Ramos (cell line): ENCODE measurements at regions not wholly inside any gene's neighbourhood (a gene's known extent, or its start where the extent isn't known, plus 50 kb on each side); places are given as distances from the start of the nearest gene placed in this dataset.
"Not testable (repeated sequence)": the region's sequence is repeated elsewhere in the genome, so short reads cannot be mapped to it uniquely, and the experiment has no call there.

Experiments
- in situ Hi-C: fragments of 300-500 bp; cut with MboI; formaldehyde crosslinking; loops from one replicate; pipeline ENCODE4 v1.14.3; 2022; ENCODE audit warnings: low sequenced_read_pairs; ENCODE audit not compliant: unreplicated experiment

- in situ Hi-C loops = no loop called here
Observed at GRCh38 chr3:16765661-16766060, 119.1 kb upstream of the PLCL2 start.

- in situ Hi-C loops = no loop called here
Observed at GRCh38 chr3:16767006-16767405, 117.7 kb upstream of the PLCL2 start.

GRCh38 chr3:16768014-16768413, 116.7 kb upstream of the PLCL2 start:
- in situ Hi-C loops = no loop called here

DNA sequence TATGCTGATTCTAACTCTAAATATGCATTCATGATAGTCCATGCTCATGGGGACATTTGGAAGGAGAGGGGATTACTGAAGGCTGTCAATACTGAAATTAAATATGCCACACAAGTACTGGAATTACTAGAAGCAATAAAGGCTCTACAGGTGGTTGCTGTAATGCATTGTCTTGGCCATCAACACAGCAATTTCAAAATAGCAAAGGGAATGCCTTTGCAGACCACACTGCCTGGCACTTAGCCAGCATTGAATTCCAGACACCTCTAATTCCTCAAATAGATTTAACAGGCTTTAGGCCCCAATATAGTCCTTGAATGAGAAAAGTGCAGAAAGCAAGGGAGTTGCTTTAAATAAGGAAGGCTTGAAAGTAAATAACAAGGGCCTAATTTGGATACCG, 115.8 kb upstream of the PLCL2 start:
- in situ Hi-C loops = no loop called here

- in situ Hi-C loops = no loop called here
Observed at GRCh38 chr3:16769525-16769924, 115.2 kb upstream of the PLCL2 start.

DNA sequence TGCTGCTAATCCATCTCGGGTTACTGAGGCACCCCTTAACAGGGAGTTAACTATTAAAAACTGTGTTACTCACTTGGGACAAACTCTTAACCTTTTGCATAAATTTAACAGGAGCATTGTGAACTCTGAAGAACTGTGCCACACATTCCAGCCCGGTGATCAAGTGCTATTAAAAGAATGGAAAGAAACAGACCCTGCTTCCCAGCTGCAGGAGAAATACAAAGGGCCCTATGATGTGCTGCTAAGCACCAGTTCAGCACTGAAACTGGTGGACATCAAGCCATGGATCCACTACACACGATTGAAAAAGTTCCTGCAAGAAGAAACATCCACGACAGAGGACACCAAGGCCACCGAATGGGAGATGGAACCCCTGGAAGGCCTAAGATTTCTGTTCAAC, 114.7 kb upstream of the PLCL2 start:
- in situ Hi-C loops = no loop called here

GRCh38 chr3:16770792-16771191, 114.0 kb upstream of the PLCL2 start:
- in situ Hi-C loops = no loop called here

DNA sequence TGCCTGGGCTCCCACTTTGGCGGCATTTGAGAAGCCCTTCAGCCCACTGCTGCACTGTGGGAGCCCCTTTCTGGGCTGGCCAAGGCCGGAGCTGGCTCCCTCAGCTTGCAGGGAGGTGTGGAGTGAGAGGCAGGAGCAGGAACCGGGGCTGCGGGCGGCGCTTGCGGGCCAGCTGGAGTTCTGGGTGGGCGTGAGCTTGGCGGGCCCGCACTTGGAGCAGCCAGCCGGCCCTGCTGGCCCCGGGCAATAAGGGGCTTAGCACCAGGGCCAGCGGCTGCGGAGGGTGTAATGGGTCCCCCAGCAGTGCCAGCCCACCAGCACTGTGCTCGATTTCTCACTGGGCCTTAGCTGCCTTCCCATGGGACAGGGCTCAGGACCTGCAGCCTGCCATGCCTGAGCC, 111.2 kb upstream of the PLCL2 start:
- in situ Hi-C loops = not testable (repeated sequence)

- in situ Hi-C loops = not testable (repeated sequence)
Observed at GRCh38 chr3:16774536-16774935, 110.2 kb upstream of the PLCL2 start.

- in situ Hi-C loops = no loop called here
Observed at GRCh38 chr3:16784973-16785372, 99.8 kb upstream of the PLCL2 start.

GRCh38 chr3:16785465-16785864, 99.3 kb upstream of the PLCL2 start:
- in situ Hi-C loops = no loop called here

DNA sequence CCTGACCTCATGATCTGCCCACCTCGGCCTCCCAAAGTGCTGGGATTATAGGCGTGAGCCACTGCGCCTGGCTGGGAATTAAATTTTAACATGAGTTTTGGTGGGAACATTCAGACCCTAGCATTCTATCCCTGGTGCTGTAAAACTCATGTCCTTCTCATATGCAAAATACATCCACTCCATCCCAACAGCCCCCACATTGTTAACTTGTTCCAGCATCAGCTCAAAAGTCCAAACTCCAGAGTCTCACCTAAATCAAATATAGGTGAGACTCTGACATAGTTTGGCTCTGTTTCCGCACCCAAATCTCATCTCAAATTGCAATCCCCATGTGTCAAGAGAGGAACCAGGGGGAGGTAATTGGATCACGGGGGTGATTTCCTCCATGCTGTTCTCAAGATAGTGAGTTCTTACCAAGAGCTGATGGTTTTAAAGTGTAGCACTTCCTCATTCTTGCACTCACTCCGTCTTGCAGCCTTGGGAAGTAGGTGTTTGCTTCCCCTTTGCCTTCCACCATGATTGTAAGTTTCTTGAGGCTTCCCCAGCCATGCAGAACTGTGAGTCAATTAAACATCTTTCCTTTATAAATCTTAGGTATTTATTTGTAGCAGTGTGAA, 96.2 kb upstream of the PLCL2 start:
- in situ Hi-C loops = no loop called here

DNA sequence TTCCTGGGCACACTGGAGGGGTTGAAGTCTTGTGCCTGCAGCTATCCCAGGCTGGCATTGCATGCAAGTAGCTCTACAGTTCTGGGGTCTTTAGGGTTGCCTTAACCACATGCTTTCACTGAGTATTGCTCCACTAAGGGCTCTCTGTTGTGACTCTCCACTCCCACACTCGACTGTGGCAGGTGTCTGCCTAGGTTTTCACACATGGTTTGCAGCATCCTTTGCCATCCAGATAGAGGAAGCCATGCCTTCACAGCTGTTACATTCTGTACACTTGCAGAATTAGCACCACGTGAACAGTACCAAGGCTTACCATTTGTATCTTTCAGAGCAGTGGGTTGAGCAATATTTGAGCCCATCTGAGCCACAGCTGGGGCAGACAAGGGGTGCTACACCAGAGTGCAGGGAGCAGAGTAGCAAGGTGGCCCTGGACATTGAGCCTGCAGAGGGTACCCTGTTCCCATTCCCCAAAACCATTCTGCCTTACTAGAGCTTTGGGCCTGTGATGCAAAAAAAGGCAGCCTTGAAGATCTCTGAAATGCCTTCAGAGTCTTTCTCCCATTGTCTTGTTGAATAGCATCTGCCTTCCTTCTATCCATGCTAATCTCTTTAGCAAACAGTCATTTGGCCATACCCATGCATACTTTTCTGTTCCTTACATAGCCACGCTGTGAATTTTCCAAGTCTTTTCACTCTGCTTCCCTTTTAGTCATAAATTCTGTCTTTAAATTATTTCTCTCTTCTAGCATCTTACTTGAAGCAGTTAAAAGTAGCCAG, 95.2 kb upstream of the PLCL2 start:
- in situ Hi-C loops = no loop called here

DNA sequence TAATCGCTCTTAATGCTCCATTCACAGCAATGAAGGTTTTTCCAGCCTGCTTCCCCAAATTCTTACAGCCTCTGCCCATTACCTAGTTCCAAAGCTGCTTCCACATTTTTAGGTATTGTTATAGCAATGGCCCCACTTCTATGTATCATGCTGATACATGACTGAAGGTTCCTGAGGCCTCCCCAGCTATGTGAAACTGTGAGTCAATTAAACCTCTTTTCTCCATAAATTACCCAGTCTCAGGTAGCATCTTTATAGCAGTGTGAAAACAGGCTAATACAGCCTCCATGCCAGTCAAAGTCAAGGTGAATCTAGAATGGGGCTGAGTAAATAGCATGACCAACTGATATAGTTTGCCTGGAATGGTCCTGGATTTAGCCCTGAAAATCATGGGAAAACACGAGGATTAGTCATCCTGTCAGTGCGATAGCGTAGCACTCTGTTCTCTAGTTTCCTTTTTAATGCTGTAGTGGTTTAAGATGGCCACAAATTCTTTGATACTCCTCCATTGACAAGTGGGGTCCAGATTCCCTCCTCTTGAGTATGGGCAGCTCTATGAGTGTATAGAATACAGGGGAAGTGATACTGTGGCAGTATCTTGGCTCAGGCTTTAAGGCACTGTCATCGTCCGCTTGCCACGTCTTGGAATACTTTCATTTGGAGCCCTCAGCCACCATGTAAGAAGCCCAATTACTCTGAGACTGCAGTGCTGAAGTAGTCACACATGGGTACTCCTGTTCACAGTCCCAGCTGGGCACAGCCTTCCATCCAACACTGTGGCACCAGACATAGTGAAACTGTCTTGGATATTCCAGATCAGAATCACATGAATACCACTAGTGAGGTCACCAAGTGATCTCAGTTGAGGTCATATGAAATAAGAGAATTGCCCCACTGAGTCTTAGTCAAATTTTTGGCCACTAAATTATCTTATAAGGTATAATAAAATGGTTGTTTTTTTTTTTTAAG, 94.0 kb upstream of the PLCL2 start:
- in situ Hi-C loops = no loop called here

DNA sequence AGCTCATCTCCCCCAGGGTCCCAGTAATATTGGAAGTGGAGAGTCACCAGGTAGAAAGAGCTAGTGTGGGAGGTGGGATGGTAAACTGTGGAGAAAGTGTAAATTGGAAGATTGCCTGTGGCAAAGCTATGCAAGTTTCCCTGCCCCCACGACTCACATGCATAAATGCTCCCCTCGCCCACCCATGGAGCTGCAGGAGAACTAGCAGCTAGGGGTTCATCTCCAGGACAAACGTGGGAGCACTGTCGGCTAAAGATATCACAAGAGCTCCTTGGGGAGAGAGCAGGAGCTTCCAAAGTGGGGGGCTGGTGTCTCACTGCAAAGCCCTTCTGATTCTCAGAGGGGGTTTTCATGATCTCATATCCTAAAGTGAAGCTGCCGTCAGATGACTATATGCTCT, 91.4 kb upstream of the PLCL2 start:
- in situ Hi-C loops = no loop called here

DNA sequence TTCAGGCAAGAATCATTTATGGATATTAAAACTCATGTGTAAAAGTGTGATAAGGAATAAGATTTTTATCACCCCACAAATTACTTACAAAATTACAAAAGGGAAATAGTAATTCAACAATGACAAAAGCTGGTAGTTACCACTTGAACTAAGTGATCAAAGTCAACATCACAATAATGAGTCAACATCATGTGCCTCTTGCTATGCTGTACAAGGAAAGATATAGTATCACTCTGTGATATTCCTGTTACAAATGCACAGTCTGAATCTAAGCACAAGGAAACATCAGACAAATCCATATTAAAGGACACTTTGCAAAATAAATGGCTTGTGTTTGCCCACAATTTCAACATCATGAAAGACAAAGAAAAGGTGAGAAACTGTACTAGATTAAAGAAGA, 90.5 kb upstream of the PLCL2 start:
- in situ Hi-C loops = no loop called here

DNA sequence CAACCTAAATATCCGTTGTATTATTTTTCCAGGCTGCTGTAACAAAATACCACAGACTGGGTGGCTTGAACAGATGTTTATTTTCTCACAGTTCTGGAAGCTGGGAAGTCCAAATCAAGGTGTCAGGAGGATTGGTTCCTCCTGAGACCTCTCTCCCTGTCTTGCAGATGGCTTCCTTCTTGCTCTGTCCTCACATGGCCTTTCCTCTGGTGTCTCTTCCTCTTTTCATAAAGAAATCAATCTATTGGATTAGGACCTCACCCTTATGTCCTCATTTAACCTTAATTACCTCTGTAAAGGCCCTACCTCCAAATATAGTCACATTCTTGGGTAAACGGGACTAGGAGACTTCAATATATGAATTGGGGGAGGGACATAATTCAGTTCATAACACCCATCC, 89.2 kb upstream of the PLCL2 start:
- in situ Hi-C loops = no loop called here

- in situ Hi-C loops = no loop called here
Observed at GRCh38 chr3:16797831-16798230, 86.9 kb upstream of the PLCL2 start.

GRCh38 chr3:16798738-16799137, 86.0 kb upstream of the PLCL2 start:
- in situ Hi-C loops = no loop called here

DNA sequence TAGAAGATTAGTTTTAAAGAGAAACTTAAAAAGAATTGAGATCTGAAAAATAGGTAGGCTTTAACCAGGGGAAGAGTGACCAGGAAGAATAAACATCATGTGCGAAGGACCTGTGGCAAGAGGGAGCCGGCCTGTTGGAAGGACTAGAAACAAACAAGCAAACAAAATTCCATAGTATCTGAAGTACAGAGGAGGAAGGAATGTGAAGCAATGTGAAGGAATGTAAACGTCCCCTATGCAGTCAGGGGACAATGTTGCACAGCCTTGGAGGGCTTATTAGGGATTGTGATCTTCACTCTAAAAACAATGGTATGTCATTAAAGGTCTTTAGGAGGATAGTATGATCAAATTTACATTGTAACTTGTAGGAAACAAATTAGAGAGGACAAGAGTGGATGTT, 84.4 kb upstream of the PLCL2 start:
- in situ Hi-C loops = no loop called here

GRCh38 chr3:16801223-16801622, 83.5 kb upstream of the PLCL2 start:
- in situ Hi-C loops = no loop called here
